KMS-11 (cell line): ENCODE measurements at regions not wholly inside any gene's neighbourhood (a gene's known extent, or its start where the extent isn't known, plus 50 kb on each side); places are given as distances from the start of the nearest gene placed in this dataset.

ENCODE experiments used
- H2AFZ ChIP-seq: fragments of 200-600 bp; sonication (generic); 2 replicates; pipeline ENCODE4 v1.6.1; 2016; ENCODE audit warnings: antibody characterized with exemption, mixed run types, low read depth
- H3K27ac ChIP-seq: fragments of 200-600 bp; sonication (generic); 2 replicates; pipeline ENCODE4 v1.6.1; 2016; ENCODE audit warnings: mild to moderate bottlenecking, mixed run types
- H3K27me3 ChIP-seq: fragments of 200-600 bp; sonication (generic); 2 replicates; pipeline ENCODE4 v1.6.1; 2017; ENCODE audit warnings: mild to moderate bottlenecking, low read depth, mixed run types, moderate library complexity; ENCODE audit not compliant: insufficient read depth
- H3K36me3 ChIP-seq: fragments of 200-600 bp; sonication (generic); 2 replicates; pipeline ENCODE4 v1.6.1; 2017; ENCODE audit warnings: mild to moderate bottlenecking, mixed run types; ENCODE audit not compliant: insufficient read depth
- H3K4me1 ChIP-seq: fragments of 200-600 bp; sonication (generic); 2 replicates; pipeline ENCODE4 v1.6.1; 2016; ENCODE audit warnings: mild to moderate bottlenecking, low read depth, mixed run types; ENCODE audit not compliant: poor library complexity, severe bottlenecking
- H3K4me2 ChIP-seq: fragments of 200-600 bp; sonication (generic); 2 replicates; pipeline ENCODE4 v1.7.0; 2016; ENCODE audit warnings: mild to moderate bottlenecking, mixed run types
- H3K4me3 ChIP-seq: fragments of 200-600 bp; sonication (generic); IDR thresholded peaks from 2 replicates; pipeline ENCODE4 v1.6.1; 2017; ENCODE audit warnings: low read depth, low read length, mixed read lengths; ENCODE audit not compliant: insufficient read depth
- H3K79me2 ChIP-seq: fragments of 200-600 bp; sonication (generic); 2 replicates; pipeline ENCODE4 v1.6.1; 2016; ENCODE audit warnings: low read depth, mixed run types; ENCODE audit not compliant: insufficient read depth
- H3K9ac ChIP-seq: fragments of 200-600 bp; sonication (generic); 2 replicates; pipeline ENCODE4 v1.6.1; 2016; ENCODE audit warnings: mild to moderate bottlenecking, mixed run types
- H4K20me1 ChIP-seq: fragments of 200-600 bp; sonication (generic); 2 replicates; pipeline ENCODE4 v1.6.1; 2016; ENCODE audit warnings: mild to moderate bottlenecking, mixed run types; ENCODE audit not compliant: insufficient read depth
- CTCF ChIP-seq: fragments of 200-600 bp; sonication (generic); conservative IDR thresholded peaks from 2 replicates; pipeline ENCODE4 v1.6.1; 2017; ENCODE audit warnings: low read depth, mild to moderate bottlenecking, antibody characterized with exemption, low read length, moderate library complexity, mixed read lengths

GRCh38 chr6:139828751-139829519, 454.5 kb upstream of the CITED2 start:
- H3K79me2 ChIP-seq, result no peaks in the 10 kb centered on the region
- H3K4me3 ChIP-seq, result no peak overlapping the region
- H3K9ac ChIP-seq, result no peak overlapping the region
- no peak overlapping the region for H2AFZ ChIP-seq
- no peaks in the 10 kb centered on the region for H3K36me3 ChIP-seq
- no peak overlapping the region for H3K27ac ChIP-seq
- H3K4me2 ChIP-seq, result no peak overlapping the region
- H3K4me1 ChIP-seq, result no peaks in the 10 kb centered on the region
- TF ChIP-seq CTCF, result no peak
- H3K27me3 ChIP-seq, result no peaks in the 10 kb centered on the region
- H4K20me1 ChIP-seq, result no peaks in the 10 kb centered on the region

- no peak for TF ChIP-seq CTCF
- no peak overlapping the region for H3K9ac ChIP-seq
- no peaks in the 10 kb centered on the region for H3K27me3 ChIP-seq
- H4K20me1 ChIP-seq, result no peaks in the 10 kb centered on the region
- H3K36me3 ChIP-seq, result no peaks in the 10 kb centered on the region
- no peak overlapping the region for H2AFZ ChIP-seq
- no peak overlapping the region for H3K4me2 ChIP-seq
- H3K27ac ChIP-seq, result no peak overlapping the region
- H3K79me2 ChIP-seq, result no peaks in the 10 kb centered on the region
- no peak overlapping the region for H3K4me3 ChIP-seq
- H3K4me1 ChIP-seq, result no peaks in the 10 kb centered on the region
These were observed 451.5 kb upstream of the CITED2 start for GRCh38 chr6:139825935-139826374.

- Histone ChIP-seq H4K20me1 (no peaks in the 10 kb centered on the region), H3K36me3 (no peaks in the 10 kb centered on the region), H3K4me3 (no peak overlapping the region), H3K9ac (no peak overlapping the region), H2AFZ (no peak overlapping the region), H3K79me2 (no peaks in the 10 kb centered on the region), H3K4me1 (no peaks in the 10 kb centered on the region), H3K27ac (no peak overlapping the region), H3K4me2 (no peak overlapping the region), H3K27me3 (no peaks in the 10 kb centered on the region)
- no peak for TF ChIP-seq CTCF
These were observed 450.4 kb upstream of the CITED2 start for GRCh38 chr6:139824864-139825263.

GRCh38 chr6:139823808-139824126, 449.3 kb upstream of the CITED2 start:
- no peak overlapping the region for H2AFZ ChIP-seq
- H3K4me1 ChIP-seq, result no peaks in the 10 kb centered on the region
- H3K9ac ChIP-seq, result no peak overlapping the region
- no peak for TF ChIP-seq CTCF
- no peak overlapping the region for H3K4me2 ChIP-seq
- no peak overlapping the region for H3K4me3 ChIP-seq
- H3K36me3 ChIP-seq, result no peaks in the 10 kb centered on the region
- H3K27ac ChIP-seq, result no peak overlapping the region
- no peaks in the 10 kb centered on the region for H4K20me1 ChIP-seq
- no peaks in the 10 kb centered on the region for H3K79me2 ChIP-seq
- no peaks in the 10 kb centered on the region for H3K27me3 ChIP-seq
